Spinal cord (tissue), 9 donors: ENCODE measurements at regions not wholly inside any gene's neighbourhood (a gene's known extent, or its start where the extent isn't known, plus 50 kb on each side); places are given as distances from the start of the nearest gene placed in this dataset.

Experiments
- DNase-seq, 6 donors: peaks; one replicate each; pipeline versions ENCODE4 v3.0.0 to v3.0.0-alpha.2; 2013 to 2015; ENCODE audit warnings: low spot score in 6 of 6, low read depth in 4 of 6
- H3K27ac ChIP-seq: one replicate; pipeline ENCODE4 v1.5.1; 2013; ENCODE audit warnings: low read depth, low read length, control low read depth
- H3K27me3 ChIP-seq: one replicate; pipeline ENCODE4 v1.6.1; 2013; ENCODE audit warnings: low read length; ENCODE audit not compliant: control insufficient read depth, insufficient read depth
- H3K36me3 ChIP-seq: one replicate; pipeline ENCODE4 v1.6.1; 2013; ENCODE audit warnings: low read length; ENCODE audit not compliant: control insufficient read depth, insufficient read depth
- H3K4me1 ChIP-seq: one replicate; pipeline ENCODE4 v1.6.1; 2013; ENCODE audit warnings: low read length; ENCODE audit not compliant: control insufficient read depth, insufficient read depth
- H3K4me3 ChIP-seq: one replicate; pipeline ENCODE4 v1.5.1; 2013; ENCODE audit warnings: low read depth, low read length, control low read depth
- H3K9me3 ChIP-seq: one replicate; pipeline ENCODE4 v1.6.1; 2013; ENCODE audit warnings: low read length; ENCODE audit not compliant: control insufficient read depth, insufficient read depth
- WGBS: methylation state at CpG from one replicate; pipeline ENCODE4 v1.1.5; 2013; ENCODE audit warnings: missing lambda C conversion rate; ENCODE audit not compliant: insufficient coverage; 5-methylcytosine and 5-hydroxymethylcytosine counted together
- donor health status: healthy.

DNA sequence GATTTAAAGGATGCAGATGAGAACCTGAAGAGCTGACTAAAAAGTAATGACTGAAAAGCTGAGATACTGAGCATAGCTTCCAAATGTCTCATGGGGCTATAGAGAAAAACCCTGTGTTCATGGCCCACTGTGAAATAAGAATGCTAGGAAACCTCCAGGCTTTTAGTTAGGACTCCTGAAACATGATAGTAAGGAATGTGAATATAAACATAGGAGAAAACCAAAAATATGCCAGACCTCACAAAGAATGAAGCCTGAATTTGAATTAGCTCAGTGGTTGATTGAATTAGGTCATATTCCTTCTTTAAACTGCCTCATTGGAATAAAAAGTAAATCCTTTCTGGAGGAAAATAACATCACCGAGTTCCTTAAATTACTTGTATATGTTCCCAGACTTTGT, 194.5 kb upstream of the NXPH2 start:
- Histone ChIP-seq H3K4me1 (no peaks in the 10 kb centered on the region), H3K27ac (no peak overlapping the region), H3K9me3 (no peaks in the 10 kb centered on the region), H3K27me3 (no peaks in the 10 kb centered on the region), H3K36me3 (no peaks in the 10 kb centered on the region), H3K4me3 (no peak overlapping the region)
- peak in 1 of 6 donors; percentile 4 for DNase-seq
- no CpG with 5 or more reads among the region's 1 CpG for WGBS

- no peak overlapping the region for H3K4me3 ChIP-seq
- no peaks in the 10 kb centered on the region for H3K27me3 ChIP-seq
- no peak for DNase-seq
- H3K9me3 ChIP-seq: no peaks in the 10 kb centered on the region
- WGBS: no CpG with 5 or more reads among the region's 1 CpG
- no peaks in the 10 kb centered on the region for H3K36me3 ChIP-seq
- H3K4me1 ChIP-seq: no peaks in the 10 kb centered on the region
- H3K27ac ChIP-seq: no peak overlapping the region
Measured at GRCh38 chr2:138964418-138964817, 184.2 kb upstream of the NXPH2 start.

- Histone ChIP-seq H3K4me3 (no peak overlapping the region), H3K9me3 (no peaks in the 10 kb centered on the region), H3K27ac (no peak overlapping the region), H3K36me3 (no peaks in the 10 kb centered on the region), H3K4me1 (no peaks in the 10 kb centered on the region), H3K27me3 (no peaks in the 10 kb centered on the region)
- WGBS: 100% methylated on average over 1 of the region's 5 CpGs
- DNase-seq: no peak
Measured at GRCh38 chr2:138962686-138963085, 182.5 kb upstream of the NXPH2 start.

DNA sequence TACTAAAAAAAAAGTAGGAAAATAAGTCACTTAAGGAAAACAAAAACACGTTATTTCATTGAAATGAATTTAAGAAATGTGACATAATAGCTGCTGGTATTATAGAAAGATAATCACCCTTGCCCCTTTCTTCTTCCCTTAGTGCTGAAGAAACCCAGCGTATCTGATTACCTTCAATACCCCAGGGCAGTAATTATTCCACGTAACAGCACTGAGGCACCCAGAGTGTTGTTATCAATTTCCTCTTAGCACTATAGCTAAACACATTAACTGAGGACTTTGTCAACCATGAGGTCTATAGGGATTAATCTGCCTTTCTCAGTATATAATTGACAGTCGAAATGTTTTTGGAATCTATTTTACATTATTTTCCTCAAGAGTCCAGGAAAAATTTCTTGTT, 180.0 kb upstream of the NXPH2 start:
- no peaks in the 10 kb centered on the region for H3K36me3 ChIP-seq
- no peak overlapping the region for H3K4me3 ChIP-seq
- no peaks in the 10 kb centered on the region for H3K4me1 ChIP-seq
- no CpG with 5 or more reads among the region's 4 CpGs for WGBS
- no peaks in the 10 kb centered on the region for H3K27me3 ChIP-seq
- DNase-seq: peak in 2 of 6 donors; percentile 2 to 83
- no peak overlapping the region for H3K27ac ChIP-seq
- no peaks in the 10 kb centered on the region for H3K9me3 ChIP-seq

DNA sequence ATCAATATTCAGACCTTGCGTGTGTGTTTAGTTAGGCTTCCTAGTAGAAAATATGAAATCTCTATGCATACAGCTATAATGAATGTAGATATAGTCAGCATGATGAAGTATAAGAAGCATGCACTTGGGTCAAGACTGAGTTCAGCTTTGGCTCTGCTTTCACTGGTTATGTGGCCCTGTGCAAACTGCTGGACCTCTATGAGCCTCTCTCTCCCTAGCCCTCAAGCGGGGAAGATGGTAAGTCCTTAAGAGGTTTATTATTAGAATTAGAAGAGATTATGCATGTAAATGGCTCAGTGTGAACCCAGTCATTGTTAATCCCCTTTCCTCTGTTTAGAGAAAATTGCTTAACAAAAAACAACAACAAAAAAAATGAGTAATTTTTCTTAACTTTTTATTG, 178.8 kb upstream of the NXPH2 start:
- Histone ChIP-seq H3K27ac (no peak overlapping the region), H3K27me3 (no peaks in the 10 kb centered on the region), H3K4me1 (no peaks in the 10 kb centered on the region), H3K9me3 (no peaks in the 10 kb centered on the region), H3K36me3 (no peaks in the 10 kb centered on the region), H3K4me3 (no peak overlapping the region)
- no CpG with 5 or more reads among the region's 2 CpGs for WGBS
- no peak for DNase-seq

GRCh38 chr2:138956116-138956515, 175.9 kb upstream of the NXPH2 start:
- no peaks in the 10 kb centered on the region for H3K36me3 ChIP-seq
- H3K4me1 ChIP-seq: no peaks in the 10 kb centered on the region
- no peaks in the 10 kb centered on the region for H3K27me3 ChIP-seq
- no peak overlapping the region for H3K27ac ChIP-seq
- no peak overlapping the region for H3K4me3 ChIP-seq
- no peak for DNase-seq
- whole genome bisulfite sequencing: no CpG with 5 or more reads among the region's 2 CpGs
- H3K9me3 ChIP-seq: no peaks in the 10 kb centered on the region

GRCh38 chr2:138950486-138950885, 170.3 kb upstream of the NXPH2 start:
- Histone ChIP-seq H3K36me3 (no peaks in the 10 kb centered on the region), H3K4me1 (no peaks in the 10 kb centered on the region), H3K27ac (no peak overlapping the region), H3K4me3 (no peak overlapping the region), H3K9me3 (no peaks in the 10 kb centered on the region), H3K27me3 (no peaks in the 10 kb centered on the region)
- no peak for DNase-seq
- no CpG with 5 or more reads among the region's 2 CpGs for WGBS

GRCh38 chr2:138949517-138949916, 169.3 kb upstream of the NXPH2 start:
- Histone ChIP-seq H3K27ac (no peak overlapping the region), H3K36me3 (no peaks in the 10 kb centered on the region), H3K9me3 (no peaks in the 10 kb centered on the region), H3K4me3 (no peak overlapping the region), H3K27me3 (no peaks in the 10 kb centered on the region), H3K4me1 (no peaks in the 10 kb centered on the region)
- no CpG with 5 or more reads among the region's 3 CpGs for WGBS
- DNase-seq: no peak

GRCh38 chr2:138948070-138948539, 167.9 kb upstream of the NXPH2 start:
- DNase-seq: peak in 1 of 6 donors; percentile 13

DNA sequence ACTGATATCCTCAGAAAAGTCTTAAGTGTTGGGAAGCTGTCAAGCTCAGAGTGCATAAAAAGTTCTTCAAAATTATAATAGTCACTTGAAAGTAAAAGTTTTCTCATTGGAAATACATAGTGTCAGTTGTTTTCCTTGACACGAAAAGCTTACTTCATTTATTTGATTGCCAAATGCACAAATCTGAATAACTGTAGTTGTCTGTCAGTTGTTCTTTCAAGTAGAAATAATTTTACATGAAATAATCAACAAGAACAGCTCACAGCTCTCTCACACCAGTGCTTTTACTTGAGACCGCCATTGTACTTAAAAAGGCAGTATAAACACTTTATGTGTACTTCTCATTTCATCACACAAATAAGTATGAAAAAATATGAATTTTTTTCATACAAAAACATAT, 163.3 kb upstream of the NXPH2 start:
- Histone ChIP-seq H3K36me3 (no peaks in the 10 kb centered on the region), H3K4me3 (no peak overlapping the region), H3K4me1 (no peaks in the 10 kb centered on the region), H3K27me3 (no peaks in the 10 kb centered on the region), H3K9me3 (no peaks in the 10 kb centered on the region), H3K27ac (no peak overlapping the region)
- no peak for DNase-seq
- WGBS: no CpG with 5 or more reads among the region's 2 CpGs

More at GRCh38 chr2:138948070-138948539, 167.9 kb upstream of the NXPH2 start:
- Histone ChIP-seq H3K36me3 (no peaks in the 10 kb centered on the region), H3K4me1 (no peaks in the 10 kb centered on the region), H3K27ac (no peak overlapping the region), H3K27me3 (no peaks in the 10 kb centered on the region), H3K9me3 (no peaks in the 10 kb centered on the region), H3K4me3 (no peak overlapping the region)
- WGBS: 0% methylated on average over 1 of the region's 1 CpG
